Stimulated activated CD8-positive, alpha-beta memory T cell treated with anti-CD3 and anti-CD28 coated beads, Interleukin-4, amount 100 ng/mL, for 1 hour (primary cell): ENCODE measurements at regions not wholly inside any gene's neighbourhood (a gene's known extent, or its start where the extent isn't known, plus 50 kb on each side); places are given as distances from the start of the nearest gene placed in this dataset.
A peak's percentile ranks its signal among the peaks of the same experiment; 100 is the strongest.
"Not testable (repeated sequence)": the region's sequence is repeated elsewhere in the genome, so short reads cannot be mapped to it uniquely, and the experiment has no call there.

Source experiments
- DNase-seq, 2 donors: peaks; one replicate each; pipeline ENCODE4 v3.0.0-alpha.2; 2020; ENCODE audit warnings: low read depth in 2 of 2, low spot score in 1 of 2

DNA sequence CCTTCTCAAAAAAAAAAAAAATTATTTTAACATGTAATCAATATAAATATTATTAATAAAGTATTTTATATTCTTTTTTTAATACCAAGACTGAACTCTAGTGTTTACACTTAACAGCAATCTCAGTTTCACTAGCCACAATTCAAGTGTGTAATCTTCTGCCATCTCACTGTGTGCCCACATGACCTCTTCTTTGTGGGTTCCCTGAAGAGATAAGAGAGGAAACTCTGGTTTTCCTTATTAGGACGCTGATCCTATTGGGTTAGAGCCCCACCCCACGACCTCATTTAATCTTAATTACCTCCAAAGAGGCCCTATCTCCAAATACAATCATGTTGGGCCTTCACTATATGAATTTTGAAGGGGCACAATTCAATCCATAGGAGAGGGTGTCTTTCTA lies 177.6 kb downstream of the STK31 start:
- DNase-seq = no peak

DNA sequence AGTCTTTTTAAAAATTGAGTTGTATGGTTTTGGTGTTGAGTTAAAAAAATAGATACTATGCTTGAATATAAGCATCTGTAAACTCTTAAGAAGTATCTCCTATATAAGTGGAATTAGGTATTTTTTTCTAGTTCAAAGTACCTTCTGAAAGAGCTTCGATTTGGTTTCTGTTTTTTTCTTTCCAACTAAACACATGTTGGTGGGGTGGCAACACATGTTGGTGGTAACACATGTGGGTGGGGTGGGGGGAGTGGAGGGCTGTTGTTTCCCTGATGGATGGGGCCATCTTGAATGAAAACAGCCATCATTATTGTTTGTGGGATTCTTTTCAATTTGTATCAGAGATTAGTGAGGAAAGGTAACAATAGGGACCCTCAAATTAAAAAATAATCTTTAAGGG lies 178.9 kb downstream of the STK31 start:
- DNase-seq = no peak

DNA sequence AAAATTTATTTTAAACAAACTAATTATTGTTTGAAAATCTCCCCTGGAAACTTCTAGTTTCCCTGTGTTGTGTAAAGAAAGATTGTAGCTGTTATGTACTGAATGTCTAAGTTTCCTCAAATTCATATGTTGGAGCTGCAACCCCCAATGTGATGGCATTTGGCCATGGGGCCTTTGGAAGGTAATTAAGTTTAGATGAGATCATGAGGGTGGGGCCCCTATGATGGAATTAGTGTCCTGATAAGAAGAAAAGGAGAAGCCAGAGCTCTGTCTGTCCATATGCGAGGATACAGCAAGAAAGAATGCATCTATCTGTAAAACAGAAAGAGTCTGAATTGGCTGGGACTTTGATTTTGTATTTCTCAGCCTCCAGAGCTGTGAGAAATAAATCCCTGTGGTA lies 179.5 kb downstream of the STK31 start:
- no peak for DNase-seq

DNA sequence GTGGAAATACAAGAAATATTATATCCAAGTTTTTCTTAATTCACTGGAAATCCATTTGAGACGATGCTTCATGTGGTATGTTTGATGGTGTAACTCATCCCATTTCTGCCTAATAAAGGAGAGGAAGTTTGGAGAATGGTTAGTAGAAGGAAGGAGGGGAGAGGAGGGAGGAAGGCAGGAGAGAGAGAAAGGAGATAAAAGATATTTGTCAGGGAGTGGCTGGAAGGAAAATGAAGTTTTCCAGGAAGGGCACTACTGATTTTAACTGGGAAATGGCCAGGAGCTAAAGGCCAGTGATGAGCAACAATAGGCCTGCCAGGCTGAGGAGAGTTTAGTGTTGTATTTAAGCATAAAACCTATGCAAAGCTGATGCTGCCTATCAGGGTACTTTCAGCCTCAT lies 182.0 kb downstream of the STK31 start:
- no peak for DNase-seq

DNA sequence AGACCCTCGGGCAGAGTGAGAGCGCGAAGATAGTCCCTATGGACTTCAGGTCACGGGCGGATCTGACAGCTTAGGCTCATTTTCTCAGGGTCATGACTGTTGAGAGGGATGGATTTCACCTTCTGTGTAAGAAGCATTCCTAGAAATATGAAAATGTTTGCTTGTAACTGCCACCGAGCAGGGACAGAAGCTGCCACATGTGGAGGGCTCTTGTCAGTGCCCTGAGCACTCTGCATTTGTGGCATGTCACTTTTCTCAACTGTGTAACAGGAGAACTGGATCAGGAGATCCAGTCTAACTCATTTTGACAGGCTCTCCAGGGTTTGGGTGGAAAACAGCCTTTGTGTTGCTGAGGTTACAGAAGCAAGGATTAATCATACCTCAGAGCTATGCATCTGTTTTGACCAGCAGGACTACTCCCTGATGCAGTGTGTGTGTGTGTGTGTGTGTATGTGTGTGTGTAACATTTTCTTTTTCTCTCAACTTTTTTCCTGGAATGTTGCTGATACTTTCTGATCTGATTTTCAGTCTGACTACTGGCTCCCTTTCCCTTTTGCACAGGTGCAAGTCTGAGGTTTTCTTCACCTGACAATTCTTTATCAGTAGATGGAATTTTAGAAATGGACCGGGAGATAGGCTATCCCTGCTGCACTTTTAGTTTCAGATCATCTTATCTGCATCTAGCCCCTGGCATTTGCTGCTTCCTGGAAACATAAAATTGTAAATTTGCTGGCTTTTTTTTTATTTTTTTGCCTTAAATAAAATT lies 183.3 kb downstream of the STK31 start:
- no peak for DNase-seq

DNA sequence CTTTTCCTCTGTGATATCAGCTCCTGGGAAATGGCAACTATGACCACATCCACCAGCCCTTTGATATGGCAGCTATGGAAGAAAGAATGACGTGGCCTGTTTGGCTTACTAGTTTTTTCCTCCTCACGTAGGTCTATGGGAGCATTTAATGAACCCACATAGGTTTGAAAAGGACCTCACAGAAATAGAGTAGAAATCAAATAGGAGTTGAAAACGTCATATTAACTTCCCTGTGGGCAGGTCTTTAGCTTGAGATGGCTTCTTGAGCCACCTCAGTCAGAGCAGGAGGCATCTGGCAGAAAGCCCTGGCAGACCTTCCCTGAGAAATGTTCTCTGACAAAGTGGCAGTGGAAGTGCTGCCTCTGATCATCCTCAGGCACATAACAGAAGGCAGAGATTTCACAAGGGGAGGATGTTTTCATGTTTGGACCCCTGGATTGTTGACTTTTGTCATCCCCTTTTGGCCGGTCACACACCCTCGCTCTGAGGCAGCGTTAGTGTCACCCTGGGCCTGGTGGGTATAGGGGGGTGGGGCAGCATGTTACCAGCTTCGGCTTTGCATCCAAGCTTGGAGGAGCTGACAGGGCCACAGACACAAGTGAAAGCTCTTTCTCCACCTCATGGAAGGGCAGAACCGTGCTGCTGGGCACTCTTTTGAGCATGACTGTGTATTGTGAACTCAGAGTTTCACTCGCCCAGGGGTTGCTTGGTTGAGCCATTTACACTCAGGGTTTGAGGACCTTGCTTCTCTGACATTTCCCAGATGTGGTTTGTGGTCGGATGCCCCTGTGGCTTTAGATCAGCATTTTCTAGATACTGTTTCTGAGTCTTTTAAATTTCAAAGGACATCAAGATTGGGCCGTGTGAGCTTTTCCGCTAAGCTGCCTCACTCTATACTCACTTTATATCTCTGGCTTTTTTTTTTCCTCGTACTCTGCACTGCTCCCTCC lies 184.2 kb downstream of the STK31 start:
- peak in 1 of 2 donors; percentile 1 for DNase-seq

DNA sequence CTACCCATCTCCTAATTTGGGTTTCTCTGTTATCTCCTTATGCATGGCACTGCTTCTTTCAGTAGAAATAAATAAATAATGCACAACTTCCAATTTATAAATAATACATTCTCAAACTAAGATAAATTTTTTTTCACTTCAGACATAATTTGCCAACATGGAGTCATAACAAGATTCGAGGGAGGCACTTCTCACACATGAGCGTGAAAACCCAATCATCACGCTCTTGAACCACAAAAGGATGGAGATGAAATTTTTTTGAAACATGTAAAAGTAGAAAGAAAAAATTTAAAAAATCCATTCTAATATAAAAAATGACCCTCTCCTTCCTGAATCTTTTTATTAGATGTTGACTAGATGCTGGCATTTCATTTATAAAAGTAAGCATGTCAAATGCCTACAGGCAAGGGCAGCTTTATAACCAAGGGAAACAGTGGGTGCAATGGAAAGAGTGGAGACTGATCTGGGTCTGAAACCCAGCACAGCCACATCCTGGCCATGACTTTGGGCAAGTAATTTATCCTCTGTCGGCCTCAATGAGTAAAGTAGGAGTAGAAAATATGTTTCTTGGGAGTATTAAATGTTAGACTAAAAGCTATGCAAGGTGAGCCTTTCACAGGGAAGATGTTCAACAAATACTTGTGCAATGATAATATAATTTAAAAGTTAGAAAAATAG lies 185.0 kb downstream of the STK31 start:
- no peak for DNase-seq

DNA sequence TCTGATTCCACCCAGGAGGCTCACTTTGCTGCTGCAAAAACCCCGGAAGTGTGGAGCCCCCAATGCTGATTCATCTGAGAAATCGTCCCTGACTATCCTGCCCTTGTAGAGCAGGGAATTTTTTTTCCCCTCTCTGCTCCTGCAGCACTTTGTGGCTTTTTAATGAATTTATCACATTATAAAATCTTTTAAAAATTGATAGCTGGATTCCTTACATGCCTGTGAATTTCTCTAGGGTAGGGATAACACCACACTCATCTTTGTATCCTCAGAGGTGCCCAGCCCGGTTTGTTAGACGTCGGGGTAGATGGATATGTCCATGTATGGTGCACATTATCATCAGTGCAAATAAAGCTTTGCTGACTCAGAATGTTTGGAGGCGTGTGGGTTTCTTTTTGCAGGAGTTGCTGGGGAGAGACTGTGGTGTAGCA lies 185.7 kb downstream of the STK31 start:
- no peak for DNase-seq

DNA sequence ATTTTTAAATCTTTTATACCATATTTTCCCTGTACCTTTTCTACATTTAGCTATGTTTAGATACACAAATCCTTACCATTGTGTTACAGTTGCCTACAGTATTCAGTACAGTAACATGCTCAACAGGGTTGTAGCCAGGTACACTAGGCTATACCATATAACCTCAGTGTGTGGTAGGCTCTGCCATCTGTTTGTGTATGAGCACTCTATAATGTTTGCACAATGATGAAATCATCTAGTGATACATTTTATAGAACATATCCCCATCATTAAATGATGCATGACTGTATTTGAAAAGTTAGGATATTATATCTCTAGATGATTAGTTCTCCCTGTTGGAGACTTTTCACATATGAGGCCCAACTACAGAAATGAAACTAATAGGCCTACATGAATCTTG lies 188.6 kb downstream of the STK31 start:
- DNase-seq = no peak

DNA sequence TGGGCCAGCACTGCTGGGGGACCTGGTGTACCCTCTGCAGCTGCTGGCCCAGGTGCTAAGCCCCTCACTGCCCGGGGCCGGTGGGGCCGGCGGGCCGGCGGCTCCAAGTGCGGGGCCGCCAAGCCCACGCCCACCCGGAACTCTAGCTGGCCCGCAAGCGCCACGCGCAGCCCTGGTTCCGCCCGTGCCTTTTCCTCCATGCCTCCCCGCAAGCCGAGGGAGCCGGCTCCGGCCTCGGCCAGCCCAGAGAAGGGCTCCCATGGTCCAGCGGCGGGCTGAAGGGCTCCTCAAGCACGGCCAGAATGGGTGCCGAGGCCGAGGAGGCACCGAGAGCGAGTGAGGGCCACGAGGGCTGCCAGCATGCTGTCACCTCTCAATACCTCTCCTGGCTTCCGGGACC lies 194.9 kb downstream of the STK31 start:
- DNase-seq = not testable (repeated sequence)

DNA sequence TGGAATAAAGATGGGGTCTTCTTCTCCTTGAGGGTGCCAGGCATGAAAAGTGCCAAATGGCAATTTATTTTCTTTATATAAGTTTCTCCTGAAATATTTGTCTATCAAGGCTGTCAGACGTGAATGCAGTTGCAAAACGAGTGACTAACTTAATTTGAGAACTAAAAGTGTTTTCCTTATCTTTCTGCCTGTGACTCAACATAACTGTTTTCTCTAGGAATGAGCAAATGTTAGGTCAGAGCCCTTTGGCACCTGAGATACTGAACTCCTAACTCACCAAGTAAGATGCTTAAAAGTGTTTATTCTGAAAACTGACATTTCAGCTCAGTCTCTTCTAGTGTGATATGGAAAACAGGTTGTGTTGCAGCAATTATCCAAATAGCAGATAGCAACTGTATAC lies 197.0 kb downstream of the STK31 start:
- no peak for DNase-seq

DNA sequence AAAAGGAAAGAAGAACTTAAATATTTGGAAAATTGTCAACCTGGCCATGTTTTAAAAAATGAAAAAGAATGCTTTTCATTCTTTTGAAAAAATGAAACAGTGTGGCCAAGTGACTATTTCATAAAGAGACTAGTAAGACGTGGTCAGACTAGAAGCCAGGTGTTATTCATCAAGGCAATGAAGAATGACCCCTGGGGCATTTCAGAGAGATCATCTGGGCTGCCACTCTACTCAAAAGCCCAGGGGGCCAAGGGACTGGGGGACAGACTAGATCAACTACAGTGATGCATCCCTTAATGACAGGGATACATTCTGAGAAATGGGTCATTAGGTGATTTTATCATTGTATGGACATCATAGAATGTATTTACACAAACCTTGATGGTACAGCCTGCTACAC lies 199.4 kb downstream of the STK31 start:
- DNase-seq = no peak

DNA sequence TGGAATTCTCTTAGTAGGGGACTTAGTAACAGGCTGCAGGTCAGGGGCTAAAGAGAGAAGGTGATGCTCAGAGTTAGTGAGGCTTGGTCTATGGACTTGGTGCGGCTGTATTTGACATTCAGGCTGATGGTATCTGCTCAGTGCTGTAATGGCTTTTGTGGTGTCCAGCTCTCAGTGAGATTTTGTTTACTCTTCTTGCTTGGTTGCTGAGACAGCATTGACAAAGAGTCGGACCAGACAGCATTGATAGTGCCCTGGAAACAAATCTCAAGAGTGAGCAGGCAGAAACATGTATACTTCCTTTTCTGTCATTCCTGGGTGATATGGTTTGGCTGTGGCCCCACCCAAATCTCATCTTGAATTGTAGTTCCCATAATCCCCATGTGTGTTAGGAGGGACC lies 202.0 kb downstream of the STK31 start:
- no peak for DNase-seq

DNA sequence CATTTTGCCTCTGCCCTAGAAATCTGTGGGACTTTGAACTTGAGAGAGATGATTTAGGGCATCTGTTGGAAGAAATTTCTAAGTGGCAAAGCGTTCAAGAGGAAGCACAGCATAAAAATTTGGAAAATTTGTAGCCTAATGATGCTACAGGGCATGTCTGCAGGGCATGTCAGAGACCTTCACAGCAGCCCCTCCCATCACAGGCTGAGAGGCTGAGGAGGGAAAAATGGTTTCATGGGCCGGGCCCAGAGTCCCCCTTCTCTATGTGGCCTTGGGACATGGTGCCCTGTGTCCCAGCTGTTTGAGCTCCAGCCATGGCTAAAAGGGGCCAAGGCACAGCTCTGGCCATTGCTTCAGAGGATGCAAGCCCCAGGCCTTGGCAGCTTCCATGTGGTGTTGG lies 203.0 kb downstream of the STK31 start:
- no peak for DNase-seq

DNA sequence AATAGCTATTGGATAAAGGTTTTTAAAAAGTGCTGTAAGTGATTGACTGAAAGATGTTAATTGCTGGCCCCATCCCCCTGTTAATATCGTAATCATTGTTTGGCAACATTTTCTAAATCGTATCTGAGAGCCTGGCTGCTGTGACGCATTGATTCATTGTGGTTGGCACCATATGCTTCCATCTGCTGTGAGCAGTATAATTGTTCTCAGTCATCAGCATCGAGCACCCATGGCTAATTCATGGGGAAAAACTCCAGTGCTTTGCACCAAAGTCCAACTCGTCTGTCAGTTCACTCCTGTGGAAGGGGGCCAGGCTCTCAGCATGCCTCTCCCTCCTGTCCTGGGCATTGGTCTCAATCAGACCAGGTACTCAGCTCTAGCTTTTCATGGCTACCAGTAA lies 205.2 kb downstream of the STK31 start:
- DNase-seq = no peak

DNA sequence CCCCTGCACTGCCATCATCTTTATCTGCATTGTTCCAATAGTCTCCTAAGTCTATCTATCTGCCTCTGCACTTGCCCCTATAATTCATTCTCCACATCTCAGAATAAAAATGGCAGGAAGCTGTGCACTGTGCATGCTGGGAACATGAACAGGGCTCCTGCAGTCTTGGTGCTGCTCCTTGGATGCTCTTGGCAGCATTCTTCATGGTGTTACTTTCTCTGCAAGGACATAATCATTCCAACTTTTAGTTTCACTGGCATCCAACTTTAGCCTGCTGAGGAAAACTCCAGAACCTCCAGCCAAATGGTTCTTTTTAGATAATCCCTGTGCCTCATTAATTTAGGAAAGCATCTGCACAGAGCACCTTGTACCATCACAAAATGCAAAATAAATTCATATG lies 208.3 kb downstream of the STK31 start:
- DNase-seq = no peak

DNA sequence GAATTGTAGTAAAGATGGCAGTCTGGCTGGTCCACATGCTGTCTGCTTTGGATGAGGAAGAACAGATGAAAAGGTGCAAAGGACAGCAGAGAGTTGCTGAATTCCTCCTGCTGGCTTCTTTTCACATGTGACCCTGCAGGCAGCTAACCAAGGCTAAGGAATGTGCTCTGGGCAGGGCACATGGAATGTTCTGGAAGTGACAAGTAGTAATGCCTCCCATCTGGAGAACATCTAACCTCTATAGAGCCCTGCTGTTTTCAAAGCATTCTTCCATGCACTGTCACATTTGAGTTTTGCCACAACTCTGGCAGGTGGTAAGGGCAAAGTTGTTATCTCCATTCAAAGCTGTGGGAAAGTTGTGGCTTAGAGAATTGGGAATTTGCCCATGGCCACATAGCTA lies 208.8 kb downstream of the STK31 start:
- no peak for DNase-seq

DNA sequence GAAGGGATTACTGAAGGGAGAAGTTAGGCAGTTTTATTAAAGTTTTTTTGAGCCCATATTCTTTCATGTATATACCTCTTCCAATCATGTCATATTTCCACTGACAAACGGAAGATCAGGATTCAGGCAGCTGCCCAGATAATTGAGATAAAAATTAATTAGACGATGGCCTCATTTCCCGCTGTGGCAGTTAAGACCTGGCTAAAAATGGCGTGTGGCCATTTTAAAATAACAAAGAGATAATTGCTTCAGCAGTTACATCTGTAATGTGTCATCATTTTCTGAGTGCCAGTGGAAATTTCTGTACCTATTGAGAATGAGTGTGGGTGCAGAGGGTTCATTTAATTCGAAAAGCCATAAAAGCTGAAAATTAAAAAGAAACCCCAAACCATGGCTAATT lies 215.1 kb downstream of the STK31 start:
- DNase-seq = no peak

DNA sequence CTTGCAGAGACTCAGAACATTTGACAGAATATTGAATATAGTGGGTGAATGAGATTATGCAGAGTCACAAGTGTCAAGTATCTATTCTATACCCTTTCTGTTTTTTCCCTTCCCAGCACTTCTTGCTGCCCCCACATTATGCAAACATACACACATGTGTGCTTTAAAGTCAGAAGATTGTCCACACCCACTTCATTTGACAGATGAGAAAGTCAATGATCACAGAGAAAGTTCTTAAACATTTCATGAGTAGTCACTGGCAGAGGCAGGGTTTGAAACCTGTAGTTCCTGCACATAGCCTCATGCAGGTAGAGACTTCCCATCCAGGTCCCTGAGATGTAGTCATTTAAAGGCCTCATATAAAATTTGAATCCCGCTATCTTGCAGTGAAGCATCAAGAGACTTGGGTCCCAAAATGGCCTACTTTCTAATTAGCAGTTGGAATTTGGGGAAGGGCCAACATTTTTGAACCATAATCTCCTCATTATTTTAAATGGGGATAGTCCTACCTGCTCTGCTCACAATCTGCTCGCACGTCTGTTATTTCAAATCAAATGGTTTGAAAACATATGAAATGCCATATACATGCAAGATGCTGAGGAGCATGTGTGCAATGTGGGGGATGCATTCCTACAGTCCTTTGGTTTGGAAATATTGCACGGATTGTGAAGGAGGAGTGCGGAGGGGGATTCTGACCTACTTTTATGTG lies 217.8 kb downstream of the STK31 start:
- DNase-seq = no peak

DNA sequence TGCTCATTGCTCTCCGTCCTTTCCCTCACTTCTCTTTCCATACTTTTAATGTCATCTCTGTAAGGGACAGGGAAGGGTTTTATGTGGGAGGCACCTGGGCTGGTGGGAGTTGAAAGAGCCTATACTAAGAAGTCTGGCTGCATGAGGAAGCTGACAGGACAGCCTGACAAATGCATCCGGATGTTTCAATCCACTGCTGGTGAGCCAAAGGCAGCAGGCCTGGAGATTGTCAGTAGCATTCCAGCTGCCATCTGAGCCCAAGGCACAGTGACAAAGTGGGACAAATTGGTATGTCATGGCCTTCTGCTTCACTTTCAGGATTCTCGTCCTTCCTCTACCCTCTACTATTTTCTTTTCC lies 218.4 kb downstream of the STK31 start:
- no peak for DNase-seq

DNA sequence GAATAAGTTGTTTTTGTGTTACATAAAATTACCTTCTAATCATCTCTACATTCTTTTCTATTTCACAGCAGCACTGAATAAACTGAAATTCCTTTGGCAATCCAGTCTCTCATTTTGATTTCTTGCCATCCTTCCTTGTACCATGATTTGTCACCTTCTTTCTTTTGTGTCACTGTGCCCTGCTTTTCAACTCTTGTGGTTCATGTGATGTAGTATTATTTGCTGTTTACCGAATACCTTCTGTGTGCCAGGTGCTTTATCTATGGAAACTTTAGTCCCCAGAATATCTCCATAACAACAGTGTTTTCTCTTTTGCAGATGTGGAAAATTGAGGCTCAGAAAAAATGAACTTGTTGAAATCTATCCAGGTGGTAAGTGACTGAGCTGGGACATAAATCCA lies 220.3 kb downstream of the STK31 start:
- no peak for DNase-seq
